Type B pancreatic cell (in vitro differentiated cells): ENCODE measurements at regions not wholly inside any gene's neighbourhood (a gene's known extent, or its start where the extent isn't known, plus 50 kb on each side); places are given as distances from the start of the nearest gene placed in this dataset.

Source experiments
- DNase-seq: peaks from one replicate; pipeline ENCODE4 v3.0.0; 2021; ENCODE audit warnings: mixed read lengths; ENCODE audit not compliant: unreplicated experiment; ENCODE audit errors: extremely low spot score
- H3K27ac Mint-ChIP-seq: 2 replicates; pipeline ENCODE4 v1.8.0; 2021; ENCODE audit warnings: mild to moderate bottlenecking, mixed read lengths
- H3K27me3 Mint-ChIP-seq: 2 replicates; pipeline ENCODE4 v1.8.0; 2021; ENCODE audit warnings: mixed read lengths
- H3K36me3 Mint-ChIP-seq: 2 replicates; pipeline ENCODE4 v1.8.0; 2021; ENCODE audit warnings: mixed read lengths
- H3K4me1 Mint-ChIP-seq: one replicate; pipeline ENCODE4 v1.8.0; 2021; ENCODE audit warnings: mixed read lengths; ENCODE audit not compliant: unreplicated experiment
- H3K4me3 Mint-ChIP-seq: 2 replicates; pipeline ENCODE4 v1.8.0; 2021; ENCODE audit warnings: mild to moderate bottlenecking, mixed read lengths
- H3K9me3 Mint-ChIP-seq: 2 replicates; pipeline ENCODE4 v1.8.0; 2021; ENCODE audit warnings: mixed read lengths
- CTCF ChIP-seq: fragments of 200-600 bp; sonication (generic); conservative IDR thresholded peaks from 2 replicates; pipeline ENCODE4 v1.5.0; 2021; ENCODE audit warnings: antibody characterized with exemption, mild to moderate bottlenecking

DNA sequence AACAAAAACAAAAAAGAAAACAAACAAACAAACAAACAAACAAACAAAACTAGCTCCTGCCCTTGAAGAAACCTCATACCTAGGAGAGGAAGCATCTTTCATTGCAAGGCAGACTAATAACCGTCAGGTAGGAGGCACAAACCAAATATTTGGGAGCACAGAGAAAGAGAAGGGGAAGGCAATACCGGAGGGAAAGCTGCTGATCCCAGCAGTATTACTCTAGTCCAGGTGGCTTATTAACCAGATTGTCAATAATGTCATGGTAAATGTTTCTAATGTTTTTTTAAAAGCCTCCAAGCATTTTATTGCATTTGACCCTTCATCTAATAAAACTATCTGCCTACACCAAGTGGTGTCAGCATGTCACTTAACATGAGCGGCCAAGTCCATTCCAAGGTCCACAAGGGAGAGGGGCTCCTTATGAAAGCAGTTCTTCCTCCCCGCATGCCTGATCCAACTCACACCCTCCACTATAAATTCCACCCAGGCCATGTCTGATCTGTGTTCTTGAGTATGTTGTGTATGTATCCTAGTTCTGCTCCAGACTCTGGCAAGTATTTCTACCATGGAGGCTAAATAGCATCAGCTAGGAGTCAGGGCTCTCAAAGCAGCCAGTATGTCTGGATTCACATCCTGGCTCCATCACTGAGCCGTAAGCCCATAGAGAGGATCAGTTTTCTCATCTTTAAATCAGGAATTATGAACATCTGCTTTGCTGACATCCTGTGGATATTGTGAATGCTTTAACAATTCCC is 208.1 kb upstream of the TENM4 start:
- Mint-ChIP-seq H3K27ac (no peak overlapping the region), H3K27me3 (peaks cover 10% of the 10 kb centered on the region), H3K4me3 (no peak overlapping the region), H3K9me3 (no peaks in the 10 kb centered on the region), H3K4me1 (no peaks in the 10 kb centered on the region), H3K36me3 (no peaks in the 10 kb centered on the region)
- no peak for TF ChIP-seq CTCF
- no peak for DNase-seq

- H3K27ac Mint-ChIP-seq = no peak overlapping the region
- H3K4me1 Mint-ChIP-seq = no peaks in the 10 kb centered on the region
- no peaks in the 10 kb centered on the region for H3K36me3 Mint-ChIP-seq
- peaks cover 4% of the 10 kb centered on the region for H3K27me3 Mint-ChIP-seq
- no peak for TF ChIP-seq CTCF
- no peak for DNase-seq
- no peak overlapping the region for H3K4me3 Mint-ChIP-seq
- H3K9me3 Mint-ChIP-seq = no peaks in the 10 kb centered on the region
Observed at GRCh38 chr11:79637219-79637618, 196.4 kb upstream of the TENM4 start.

GRCh38 chr11:79634905-79635304 is 194.1 kb upstream of the TENM4 start:
- H3K9me3 Mint-ChIP-seq = no peaks in the 10 kb centered on the region
- no peak overlapping the region for H3K4me3 Mint-ChIP-seq
- no peaks in the 10 kb centered on the region for H3K36me3 Mint-ChIP-seq
- H3K27ac Mint-ChIP-seq = no peak overlapping the region
- H3K4me1 Mint-ChIP-seq = peaks cover 4% of the 10 kb centered on the region
- TF ChIP-seq CTCF = no peak
- H3K27me3 Mint-ChIP-seq = peaks cover 4% of the 10 kb centered on the region
- DNase-seq = no peak

- Mint-ChIP-seq H3K27me3 (peaks cover 4% of the 10 kb centered on the region), H3K27ac (no peak overlapping the region), H3K36me3 (no peaks in the 10 kb centered on the region), H3K4me3 (no peak overlapping the region), H3K4me1 (peaks cover 4% of the 10 kb centered on the region), H3K9me3 (no peaks in the 10 kb centered on the region)
- TF ChIP-seq CTCF = no peak
- no peak for DNase-seq
Observed at GRCh38 chr11:79627281-79627680, 186.5 kb upstream of the TENM4 start.

DNA sequence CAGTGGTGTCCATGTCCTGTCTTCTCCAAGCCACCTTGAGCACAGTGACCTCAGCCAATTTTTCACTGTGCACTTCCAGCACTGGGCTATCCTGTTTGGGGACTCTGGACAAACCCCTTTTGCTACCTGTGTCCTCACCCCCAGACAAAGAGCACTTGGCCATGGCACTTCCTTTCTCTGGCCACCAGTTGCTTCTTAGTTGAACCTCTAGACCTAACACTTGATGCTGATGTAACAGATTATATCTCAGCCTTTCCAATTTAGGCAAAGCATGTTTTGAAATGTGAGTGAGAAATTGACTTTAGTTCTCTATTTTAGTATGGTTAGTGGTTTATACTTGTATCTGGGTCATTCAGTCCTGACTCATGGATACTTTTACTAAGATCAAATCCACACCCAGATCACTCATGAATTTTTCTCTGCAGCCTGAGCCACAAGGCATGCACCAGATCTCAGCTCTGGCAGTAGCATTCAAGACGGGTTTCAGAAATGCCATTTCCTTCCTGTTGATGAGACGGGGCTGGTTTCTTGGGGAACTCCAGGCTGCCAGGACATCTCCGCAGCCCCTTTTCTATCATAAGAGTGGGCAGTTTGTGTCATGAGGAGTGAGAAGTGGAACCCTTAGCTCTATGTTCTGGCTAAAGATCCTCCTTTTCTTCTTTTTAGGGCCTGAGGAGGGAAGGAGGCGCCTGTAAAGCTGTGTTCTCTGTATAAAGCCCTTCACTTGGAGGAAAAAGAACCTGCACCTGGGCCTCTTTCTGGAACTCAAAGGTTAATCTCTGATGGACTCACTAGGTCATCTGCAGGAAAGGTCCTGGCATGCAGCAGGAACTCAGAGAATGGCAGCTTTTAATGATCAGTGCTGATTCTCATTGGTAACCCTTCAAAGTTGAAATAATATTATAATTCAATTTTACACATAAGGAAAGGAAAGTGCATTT is 185.6 kb upstream of the TENM4 start:
- Mint-ChIP-seq H3K27me3 (peaks cover 4% of the 10 kb centered on the region), H3K4me1 (no peaks in the 10 kb centered on the region), H3K4me3 (no peak overlapping the region), H3K36me3 (no peaks in the 10 kb centered on the region), H3K9me3 (no peaks in the 10 kb centered on the region), H3K27ac (no peak overlapping the region)
- TF ChIP-seq CTCF = no peak
- DNase-seq = no peak
